HG02798 (cell line): ENCODE measurements at regions not wholly inside any gene's neighbourhood (a gene's known extent, or its start where the extent isn't known, plus 50 kb on each side); places are given as distances from the start of the nearest gene placed in this dataset.

Experiments
- ATAC-seq: cut with Tn5 transposase; IDR thresholded peaks from one replicate; pipeline ENCODE4 v1.9.1; 2021; ENCODE audit warnings: mild to moderate bottlenecking; ENCODE audit not compliant: unreplicated experiment, poor library complexity

DNA sequence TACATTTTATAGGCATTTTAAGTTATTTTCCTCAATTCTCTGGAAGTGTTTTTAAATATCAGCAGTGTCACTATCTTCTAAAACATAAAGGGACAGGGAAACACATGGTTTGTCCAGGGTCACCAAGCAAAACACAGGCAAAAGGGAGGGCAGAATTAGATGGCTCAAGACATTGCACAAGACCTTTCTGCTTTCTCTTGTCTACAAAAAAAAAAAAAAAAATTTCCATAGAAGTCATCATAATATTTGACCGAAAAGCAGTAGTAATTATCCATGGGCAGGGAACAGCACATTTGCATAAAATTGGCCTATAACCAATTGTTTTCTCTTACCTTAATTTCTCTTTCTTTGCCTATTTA, 703.1 kb upstream of the FZD8 start:
- ATAC-seq = no peak

DNA sequence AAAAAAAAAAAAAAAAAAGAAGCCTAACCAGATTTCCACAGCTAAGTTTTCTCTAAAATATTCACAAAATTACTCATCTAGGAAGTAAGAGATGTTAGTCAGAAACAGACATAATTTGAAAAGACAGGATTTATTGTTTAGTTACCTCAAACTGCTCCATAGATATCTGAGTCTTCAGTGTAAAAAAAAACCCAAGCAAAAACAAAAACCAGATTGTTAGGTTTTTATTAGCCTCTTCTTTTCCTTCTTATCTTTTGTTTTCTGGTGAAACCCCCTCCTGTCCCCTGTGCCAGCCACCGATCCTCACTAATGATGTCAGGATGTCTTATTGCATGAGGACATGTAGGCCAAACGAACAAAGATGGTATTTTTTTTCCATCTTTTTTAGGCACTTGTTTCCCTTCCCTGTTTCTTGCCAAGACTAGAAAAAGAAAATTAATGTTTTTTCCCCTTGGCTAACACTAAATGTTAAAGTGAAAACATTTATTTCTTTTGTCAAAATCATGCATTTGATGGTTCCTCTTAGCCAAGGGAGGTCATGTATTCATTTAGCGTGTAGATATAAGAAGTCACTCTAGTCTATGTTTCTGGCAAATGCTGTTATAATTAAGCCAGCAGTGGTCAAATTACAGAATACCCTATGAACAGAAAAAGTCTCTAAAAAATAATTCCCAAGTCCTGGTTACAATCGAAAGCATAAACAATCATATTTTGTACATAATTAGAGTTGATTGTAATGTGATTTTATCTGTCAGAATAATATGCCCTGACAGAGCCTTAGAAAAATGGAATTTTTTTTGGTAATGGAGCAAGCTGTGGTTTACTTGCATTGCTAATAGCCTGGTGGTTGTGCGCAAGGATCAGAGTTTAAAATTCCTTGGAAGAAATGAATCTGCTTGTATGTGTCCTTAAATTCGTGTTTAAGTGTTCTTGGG, 702.4 kb upstream of the FZD8 start:
- ATAC-seq = no peak

DNA sequence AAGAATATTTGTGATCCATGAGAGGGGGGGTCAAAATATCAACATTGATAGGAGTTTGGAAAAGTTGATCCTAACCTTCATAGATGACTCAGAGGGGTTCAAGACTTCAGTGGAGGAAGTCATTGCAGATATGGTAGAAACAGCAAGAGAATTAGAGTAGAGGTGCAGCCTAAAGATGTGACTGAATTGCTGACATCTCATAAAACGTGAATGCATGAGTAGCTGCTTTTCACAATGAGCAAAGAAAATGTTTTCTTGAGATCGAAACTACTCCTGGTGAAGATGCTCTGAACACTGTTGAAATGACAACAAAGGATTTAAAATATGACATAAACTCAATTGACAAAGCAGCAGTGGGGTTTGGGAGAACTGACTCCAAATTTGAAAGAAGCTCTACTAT, 700.7 kb upstream of the FZD8 start:
- ATAC-seq = no peak

DNA sequence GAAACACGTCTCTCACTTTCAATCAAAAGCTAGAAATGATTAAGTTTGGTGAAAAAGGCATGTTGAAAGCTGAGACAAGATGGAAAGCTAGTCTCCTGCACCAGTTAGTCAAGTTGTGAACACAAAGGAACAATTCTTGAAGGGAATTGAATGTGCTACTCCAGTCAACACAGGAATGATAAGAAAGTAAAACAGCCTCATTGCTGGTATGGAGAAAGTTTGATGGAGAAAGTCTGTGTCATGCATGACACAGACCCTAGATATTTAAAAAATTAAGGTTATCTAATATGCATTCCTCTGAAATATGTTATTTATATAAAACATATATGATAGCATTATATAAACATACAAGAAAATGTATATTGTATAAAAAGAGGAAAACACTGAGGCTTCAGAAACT, 699.4 kb upstream of the FZD8 start:
- no peak for ATAC-seq

DNA sequence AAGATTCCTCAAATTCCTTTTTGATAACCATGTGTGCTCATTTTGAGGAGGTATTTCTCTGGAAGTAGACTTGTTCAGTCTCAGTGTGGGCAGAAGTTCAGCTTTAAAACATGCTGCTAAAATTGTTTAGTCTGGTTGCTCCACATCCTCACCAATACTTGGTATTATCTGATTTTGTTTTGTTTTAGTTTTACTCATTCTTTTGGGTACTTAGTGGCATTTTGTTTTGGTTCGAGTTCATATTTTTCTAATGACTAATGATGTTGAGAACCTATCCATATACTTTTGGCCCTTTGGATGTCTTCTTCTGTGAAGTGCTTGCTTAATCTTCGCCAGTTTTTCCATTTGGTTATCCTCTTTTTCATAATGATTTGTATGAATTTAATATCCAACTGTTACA, 694.2 kb upstream of the FZD8 start:
- no peak for ATAC-seq

DNA sequence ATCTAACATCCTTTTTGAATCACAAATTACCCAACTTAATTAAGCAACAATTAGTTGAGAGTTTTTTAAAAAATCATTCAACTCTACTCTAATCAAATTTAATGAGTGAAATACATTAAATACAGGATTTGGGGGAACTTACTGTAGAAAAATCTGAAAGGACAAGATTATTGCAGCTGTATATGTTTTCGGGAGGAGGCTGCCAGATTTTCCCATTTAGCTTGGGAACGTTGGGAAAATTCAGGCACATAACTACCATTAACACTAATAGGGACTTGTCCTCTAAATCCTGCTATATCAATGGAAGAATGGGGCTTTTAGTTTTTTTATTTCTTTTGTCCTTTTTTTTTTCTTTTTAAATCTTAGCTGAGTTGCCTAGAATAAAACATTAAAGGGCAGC, 691.4 kb upstream of the FZD8 start:
- no peak for ATAC-seq

DNA sequence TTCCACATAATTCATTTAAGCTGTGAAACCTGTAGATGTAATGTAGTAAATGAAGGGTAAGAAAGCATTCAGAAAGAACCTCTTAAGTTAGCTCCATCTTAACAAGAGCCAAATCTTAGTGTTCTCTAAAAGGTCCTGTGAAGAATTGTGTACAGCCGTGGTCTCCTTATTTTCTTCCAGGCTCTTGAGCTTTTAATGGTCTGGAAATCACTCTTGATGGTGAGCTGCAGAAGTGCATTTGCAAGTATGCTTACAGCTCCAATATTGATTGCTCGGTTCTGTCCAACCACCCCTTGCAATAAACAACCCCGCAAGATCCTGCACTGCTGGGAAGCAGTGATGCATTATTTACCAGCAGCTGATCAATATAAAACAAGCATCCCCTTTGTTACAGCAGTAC, 690.8 kb upstream of the FZD8 start:
- ATAC-seq = no peak

DNA sequence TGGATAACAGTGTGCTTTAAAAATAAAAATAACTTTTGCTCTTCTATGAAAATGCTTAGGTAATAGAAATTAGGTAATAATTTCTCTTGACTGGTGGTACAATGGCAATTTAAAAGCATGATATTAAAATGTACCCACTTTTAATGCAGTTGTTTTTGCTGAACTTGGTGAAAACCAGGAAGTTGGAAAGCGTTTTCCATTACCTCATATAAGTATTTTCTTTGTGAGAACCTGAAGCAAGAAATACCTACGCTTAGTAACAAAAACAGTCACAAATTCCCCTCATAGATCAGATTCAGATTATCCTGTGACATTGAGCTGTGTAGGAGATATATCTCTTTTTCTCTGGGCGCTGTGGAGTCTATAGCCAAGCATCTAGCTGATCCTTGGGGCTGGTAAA, 689.0 kb upstream of the FZD8 start:
- ATAC-seq = no peak

DNA sequence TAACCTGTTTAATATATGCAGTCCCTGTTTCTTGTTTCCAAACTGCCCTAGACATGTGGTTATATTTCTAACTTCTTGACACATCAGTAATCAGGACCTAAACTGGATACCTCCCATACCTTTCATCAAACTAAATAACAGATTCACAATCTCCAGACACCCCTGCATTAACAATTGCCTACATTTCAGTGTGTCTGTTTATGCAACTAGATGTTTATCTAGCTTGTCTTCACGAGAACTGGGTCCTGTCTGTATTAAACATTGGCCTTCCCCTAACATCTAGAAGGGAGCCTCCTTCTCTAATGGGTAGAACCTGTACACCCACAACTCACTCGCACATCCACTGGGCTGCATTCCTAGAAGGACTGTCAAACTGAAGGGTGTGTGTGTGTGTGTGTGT, 683.7 kb upstream of the FZD8 start:
- ATAC-seq = no peak

DNA sequence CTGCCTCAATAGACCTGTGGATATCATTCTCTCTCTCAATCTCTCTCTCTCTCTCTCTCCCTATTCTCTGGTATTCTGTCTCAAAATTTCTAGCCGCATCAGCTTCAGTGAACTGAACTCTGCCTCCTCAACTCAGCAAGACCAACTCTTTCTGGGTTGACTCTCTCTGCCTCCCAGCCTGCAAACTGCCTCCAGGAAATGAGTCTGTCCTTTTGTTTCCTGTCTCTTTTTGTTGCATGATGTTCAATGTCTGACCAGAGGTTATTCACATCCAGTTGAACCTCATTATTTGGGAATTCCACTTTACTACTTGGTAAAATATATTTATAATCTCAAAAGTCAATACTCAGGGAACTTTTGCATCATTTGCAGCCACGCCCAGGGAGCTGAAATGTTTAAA, 682.7 kb upstream of the FZD8 start:
- ATAC-seq = no peak

DNA sequence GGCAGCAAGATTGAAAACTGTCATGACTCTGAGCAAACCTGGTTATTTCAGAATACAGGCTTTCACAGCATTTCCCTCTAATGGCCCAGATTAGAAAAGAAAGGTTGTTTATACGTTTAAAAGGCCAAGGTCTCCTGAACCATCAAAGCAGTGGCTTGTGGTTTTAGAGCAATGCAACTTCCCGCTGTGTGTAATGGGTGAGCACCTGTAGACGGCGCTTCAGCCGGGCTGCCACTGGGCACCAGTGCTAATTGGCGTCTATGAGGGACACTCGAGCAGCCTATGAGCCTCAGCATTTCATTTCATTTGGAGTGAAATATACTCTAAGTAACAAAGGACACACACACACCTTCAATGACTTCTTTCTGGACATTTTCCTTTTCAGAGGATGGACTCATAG, 671.0 kb upstream of the FZD8 start:
- no peak for ATAC-seq

DNA sequence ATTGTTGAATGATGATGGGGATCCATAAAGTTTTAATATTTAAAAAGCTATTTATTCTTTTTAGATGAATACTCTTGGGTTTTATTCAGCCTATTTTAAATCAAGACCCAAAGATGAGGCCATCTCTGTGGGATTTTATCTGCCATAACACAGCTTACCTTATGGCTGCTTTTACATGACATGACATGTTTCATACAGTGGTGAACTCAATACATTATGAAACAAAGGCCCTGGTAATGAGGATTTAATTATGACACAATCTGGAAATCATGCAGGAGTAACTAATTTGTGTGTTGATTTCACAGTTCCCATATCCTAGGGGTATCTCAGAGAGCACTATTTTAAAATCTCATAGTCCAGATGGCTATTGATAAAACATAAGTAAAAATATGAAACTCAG, 661.8 kb upstream of the FZD8 start:
- ATAC-seq = no peak

DNA sequence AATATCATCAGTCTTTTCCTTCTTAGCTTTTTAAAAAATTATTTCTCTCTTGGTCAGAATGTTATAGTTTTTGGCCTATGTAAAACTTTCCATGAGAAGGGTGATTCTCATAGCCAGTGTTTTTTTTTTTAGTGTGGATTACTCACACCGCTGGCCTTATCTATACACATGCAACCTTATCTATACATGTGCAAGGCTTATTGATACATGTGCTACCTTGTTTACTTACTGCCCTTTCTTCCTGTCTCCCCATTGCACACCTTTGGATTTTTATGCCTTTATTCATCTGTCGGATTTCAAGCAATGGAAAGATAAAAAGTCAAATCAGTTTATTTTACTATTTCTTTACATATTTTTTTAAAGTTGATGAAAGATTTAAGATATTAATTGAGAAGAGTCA, 660.0 kb upstream of the FZD8 start:
- ATAC-seq = no peak

DNA sequence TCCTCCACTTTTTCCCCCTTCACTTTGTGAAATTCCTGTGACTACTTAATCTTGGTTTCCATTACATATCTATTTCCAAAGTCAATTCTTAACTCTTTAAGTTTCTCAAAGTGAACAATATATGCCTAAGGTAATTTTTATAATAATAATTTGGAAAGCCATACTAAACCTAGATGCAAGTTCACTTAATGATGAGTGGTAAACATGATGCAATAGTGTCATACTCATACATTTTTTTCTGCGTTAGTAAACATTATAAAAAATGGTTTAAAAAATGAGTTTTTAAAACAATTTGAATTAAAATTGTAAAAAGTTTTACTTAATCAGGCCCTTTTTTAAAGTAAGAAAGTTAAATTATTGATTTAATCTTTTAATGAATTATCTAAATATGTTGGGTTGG, 659.4 kb upstream of the FZD8 start:
- no peak for ATAC-seq

DNA sequence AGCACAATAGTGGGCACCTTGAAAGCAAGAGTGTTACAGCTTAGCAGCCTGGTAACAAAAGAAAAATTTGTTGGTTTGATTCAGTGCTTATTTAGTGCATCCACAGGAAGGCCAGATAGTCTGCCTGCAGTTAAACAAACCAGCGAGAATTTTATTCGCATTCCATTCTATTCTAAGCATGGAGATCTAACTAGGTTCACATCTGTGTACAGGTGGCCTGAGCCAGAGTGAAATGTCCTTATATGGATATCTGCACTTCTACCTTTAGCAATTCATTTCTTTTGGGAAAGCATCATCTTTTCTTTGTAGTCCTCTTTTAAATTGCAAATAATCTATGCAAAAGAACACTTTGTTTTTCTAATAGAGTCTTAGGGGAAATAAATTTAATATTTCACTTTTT, 659.0 kb upstream of the FZD8 start:
- ATAC-seq = no peak

DNA sequence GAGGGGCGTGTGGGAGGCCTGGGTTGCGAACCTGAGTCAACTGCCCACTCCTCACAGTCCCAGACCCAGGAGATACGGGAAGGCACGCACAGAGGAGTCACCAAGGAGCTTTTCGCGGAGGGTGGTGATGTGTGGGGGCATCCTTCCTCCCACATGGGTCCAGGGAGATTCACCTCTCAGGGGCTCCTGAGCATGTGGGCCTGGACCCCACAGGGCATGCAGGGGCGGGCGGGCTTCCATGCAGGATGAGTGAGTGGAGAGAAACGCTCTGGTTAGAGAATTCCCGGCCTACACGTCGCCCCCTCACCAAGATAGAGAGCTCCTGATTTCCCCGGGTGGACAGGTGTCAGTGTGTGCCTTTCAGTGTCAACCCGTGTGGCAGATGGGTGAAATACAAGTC, 641.7 kb upstream of the FZD8 start:
- ATAC-seq = no peak

DNA sequence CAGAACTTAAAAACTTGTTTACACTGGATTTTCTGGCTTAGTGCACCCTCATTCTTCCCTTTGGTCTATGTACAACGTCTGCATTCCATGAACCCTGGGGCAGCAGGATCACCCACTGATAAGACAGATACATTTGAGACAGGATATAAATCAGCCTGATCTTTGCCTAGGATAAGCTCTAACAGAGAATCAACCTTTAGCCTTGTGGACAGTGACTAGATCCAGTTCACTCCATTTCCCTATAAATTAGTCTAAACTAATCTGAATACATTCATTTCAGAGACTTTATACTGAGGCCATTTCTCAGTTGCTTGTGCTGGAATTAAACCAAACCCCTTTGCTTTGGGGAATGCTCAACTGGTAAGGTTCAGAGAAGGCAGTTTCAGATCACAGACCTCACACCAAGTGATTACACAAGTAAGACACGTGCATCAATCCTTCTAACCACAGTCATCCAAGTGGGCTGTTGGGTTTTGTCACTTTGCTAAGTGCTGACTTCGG, 639.8 kb upstream of the FZD8 start:
- ATAC-seq = no peak

DNA sequence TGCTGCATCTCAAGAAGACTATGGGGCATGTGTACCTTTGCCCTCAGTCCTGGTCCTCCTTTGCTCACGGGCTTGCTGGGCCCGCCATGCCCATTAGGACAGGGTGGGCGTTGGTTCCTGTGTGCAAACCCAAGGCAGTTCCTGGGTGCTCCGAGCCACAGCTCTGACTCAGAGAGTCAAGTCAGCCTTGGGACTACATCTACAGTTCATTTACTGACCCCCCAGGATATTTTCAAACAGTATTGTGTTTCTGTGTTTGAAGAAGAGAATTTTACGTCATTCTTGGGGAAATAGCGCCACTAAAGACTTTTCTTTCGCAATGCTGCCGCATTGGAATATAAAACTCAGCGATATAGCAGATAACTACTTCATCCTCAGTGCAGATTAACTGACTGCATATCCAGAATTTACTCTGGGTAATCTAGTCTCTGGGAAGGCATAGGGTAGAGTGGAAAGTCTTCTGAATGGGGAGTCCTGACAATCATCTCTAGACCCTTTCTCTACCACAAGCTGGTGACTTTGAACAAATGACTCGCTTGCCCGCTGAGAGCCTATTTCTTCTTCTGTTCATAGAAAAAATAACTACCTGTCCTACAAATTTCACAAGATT, 638.9 kb upstream of the FZD8 start:
- no peak for ATAC-seq

DNA sequence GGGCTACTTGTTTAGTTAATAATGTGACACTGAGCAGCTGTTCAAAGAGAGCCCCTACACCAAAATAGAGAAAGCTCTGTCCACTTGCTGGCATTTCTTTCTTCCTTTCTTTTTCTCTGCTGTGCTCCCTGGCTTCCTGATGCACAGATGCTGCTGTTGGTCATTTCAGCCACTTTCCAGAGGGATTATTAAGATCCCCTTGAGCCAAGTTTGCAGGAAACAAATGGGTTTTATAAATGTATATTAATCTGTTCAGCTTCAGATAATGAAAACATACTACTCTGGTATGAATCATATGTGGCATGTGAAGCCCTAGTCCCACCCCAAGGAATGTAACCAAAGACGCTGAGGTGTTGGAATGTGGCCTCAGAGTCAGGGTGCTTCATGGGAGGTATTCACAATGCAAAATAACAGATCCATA, 638.2 kb upstream of the FZD8 start:
- no peak for ATAC-seq

DNA sequence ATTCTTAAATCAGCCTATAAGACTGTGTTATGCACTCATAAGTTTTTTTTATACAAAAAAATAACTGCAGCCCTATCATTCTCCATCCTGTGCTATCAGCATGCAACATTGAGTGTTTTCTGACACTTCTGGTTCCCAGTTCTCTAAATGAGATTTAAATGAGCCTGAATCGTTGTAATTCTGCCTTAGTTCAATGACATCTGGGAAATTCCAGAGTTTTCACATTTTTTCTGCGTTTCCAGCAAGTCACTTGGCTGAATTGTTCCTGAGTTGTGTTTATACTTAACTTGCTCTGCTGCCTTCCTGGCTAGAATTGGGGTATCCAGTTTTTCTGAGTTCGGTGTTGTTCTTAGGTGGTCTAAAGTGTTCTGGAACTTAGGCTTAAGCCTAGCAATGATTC, 636.1 kb upstream of the FZD8 start:
- ATAC-seq = no peak

DNA sequence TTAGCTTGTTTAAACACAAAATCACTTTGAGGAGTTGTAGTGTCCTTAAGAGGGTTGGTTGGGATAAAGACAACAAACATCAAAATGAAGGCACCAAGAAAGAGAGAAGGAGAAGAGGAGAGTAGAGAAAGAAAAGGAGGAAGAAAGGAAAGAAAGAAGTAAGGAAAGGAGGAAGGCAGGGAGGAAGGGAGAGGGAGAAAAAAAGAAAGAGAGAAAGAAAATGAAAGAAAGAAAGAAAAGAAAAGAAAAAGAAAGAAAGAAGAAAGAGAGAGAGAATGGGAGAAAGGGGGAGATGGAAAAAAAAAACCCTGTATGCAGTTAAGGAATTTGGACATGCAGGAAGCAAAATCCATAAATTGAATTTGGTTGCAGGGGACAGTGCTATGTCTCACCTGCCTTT, 635.4 kb upstream of the FZD8 start:
- ATAC-seq = no peak
